ENCODE measurements at regions not wholly inside any gene's neighbourhood (a gene's known extent, or its start where the extent isn't known, plus 50 kb on each side); places are given as distances from the start of the nearest gene placed in this dataset.

GRCh38 chr2:145018502-145018901 lies 498.6 kb upstream of the ZEB2 start:
- H3K79me2 ChIP-seq (ENCODE audit: insufficient read depth, low read length): no peaks in the 10 kb centered on the region
- H3K56ac ChIP-seq (ENCODE audit: insufficient read length, low read depth, low read length): no peak overlapping the region
- H3K9me3 Mint-ChIP-seq: no peaks in the 10 kb centered on the region
- H3K4me2 ChIP-seq (ENCODE audit: insufficient read depth, insufficient read length, low read length): no peak overlapping the region
- no peaks in the 10 kb centered on the region; the same call in 1 of the 2 replicates for H3K4me1 ChIP-seq (ENCODE audit: insufficient read depth, low read length)
- H3K4ac ChIP-seq (ENCODE audit: low read depth, low read length): no peak overlapping the region
- H4K8ac ChIP-seq (replicated peaks; ENCODE audit: insufficient read length, low read depth, low read length): no peak overlapping the region
- no peaks in the 10 kb centered on the region for H3K27me3 ChIP-seq (ENCODE audit: insufficient read depth, low read length)
- H3K23me2 ChIP-seq (ENCODE audit: insufficient read length, low read depth, low read length, poor library complexity, severe bottlenecking): no peaks in the 10 kb centered on the region
- H3K4me1 Mint-ChIP-seq: peaks cover 16 to 18% of the 10 kb centered on the region in 2 experiments
- TF ChIP-seq CTCF (conservative IDR thresholded peaks at IDR 0.05): no peak
- H3K23ac ChIP-seq (ENCODE audit: insufficient read length, low read depth, low read length): no peak overlapping the region
- no peak overlapping the region for H3K27ac ChIP-seq (ENCODE audit: insufficient read length, low read depth, low read length)
- no peaks in the 10 kb centered on the region for H4K20me1 ChIP-seq (ENCODE audit: control insufficient read depth, insufficient read depth, insufficient read length)
- WGBS (ENCODE audit: extremely low coverage, insufficient read length, low lambda C conversion rate): no CpG with 5 or more reads among the region's 5 CpGs
- no peak overlapping the region for H4K5ac ChIP-seq (ENCODE audit: insufficient read length, low read depth, low read length)
- H3K9me3 ChIP-seq (ENCODE audit: control insufficient read depth, low read depth, low read length): no peaks in the 10 kb centered on the region
- no peak for DNase-seq
- H3K9ac ChIP-seq (ENCODE audit: extremely low read depth, insufficient read length, low read length): no peak overlapping the region
- no peak overlapping the region for H2AFZ ChIP-seq (ENCODE audit: low read length)
- H3T11ph ChIP-seq (ENCODE audit: low read length): no peak overlapping the region
- H2BK20ac ChIP-seq (ENCODE audit: low read depth, low read length, poor library complexity, severe bottlenecking): no peak overlapping the region
- no peak overlapping the region for H4K91ac ChIP-seq (ENCODE audit: insufficient read length, low read depth, low read length)
- no peak overlapping the region for H3K18ac ChIP-seq (ENCODE audit: insufficient read length, low read depth, low read length)
- no peak overlapping the region for H3K14ac ChIP-seq (ENCODE audit: insufficient read depth, low read length)
- no peaks in the 10 kb centered on the region for H3K36me3 Mint-ChIP-seq (ENCODE audit: insufficient read depth in 1 of 3, low read depth in 3 of 3)
- peak overlapping the region in 1 of 3 experiments; percentile 40; a peak in 1 of 7 replicates for H3K27ac Mint-ChIP-seq
- H2BK5ac ChIP-seq (ENCODE audit: insufficient read length, low read length): no peak overlapping the region
- no peaks in the 10 kb centered on the region for H3K79me1 ChIP-seq (ENCODE audit: insufficient read depth, low read depth, low read length, poor library complexity, severe bottlenecking)
- H3K27me3 Mint-ChIP-seq (ENCODE audit: low read depth): no peaks in the 10 kb centered on the region
- H2BK120ac ChIP-seq (ENCODE audit: low read depth, low read length, poor library complexity, severe bottlenecking): no peak overlapping the region
- no peak overlapping the region for H2AK5ac ChIP-seq (ENCODE audit: insufficient read length, low read length)
- no peak overlapping the region for H3K4me3 Mint-ChIP-seq
- no peak overlapping the region for H2BK15ac ChIP-seq (ENCODE audit: low read depth, low read length)
- H2BK12ac ChIP-seq (ENCODE audit: insufficient read length, low read depth, low read length): no peak overlapping the region
